HG03060 (cell line): ENCODE measurements at regions not wholly inside any gene's neighbourhood (a gene's known extent, or its start where the extent isn't known, plus 50 kb on each side); places are given as distances from the start of the nearest gene placed in this dataset.

Experiments used
- ATAC-seq: cut with Tn5 transposase; IDR thresholded peaks from one replicate; pipeline ENCODE4 v1.9.1; 2021; ENCODE audit warnings: low read depth, moderate number of reproducible peaks; ENCODE audit not compliant: unreplicated experiment

DNA sequence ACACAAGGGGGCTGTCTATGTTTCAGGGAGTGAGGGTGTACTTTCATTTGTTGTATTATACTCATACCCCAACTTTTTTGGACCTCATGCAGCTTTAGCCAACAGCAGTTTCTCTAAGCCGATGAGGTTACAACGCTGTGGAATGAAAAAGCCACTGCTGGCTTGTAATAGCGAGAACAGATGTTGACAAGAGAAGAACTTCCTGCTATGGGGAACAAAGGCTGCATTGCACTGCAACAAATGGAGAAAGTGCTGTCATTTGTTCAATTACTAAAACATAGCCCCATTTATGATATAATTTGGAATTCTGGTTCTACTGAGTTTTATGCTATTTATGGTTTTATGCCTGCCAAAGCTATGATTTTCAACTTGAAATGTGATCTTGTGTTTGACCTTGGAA lies 104.2 kb upstream of the TMEM72 start:
- no peak for ATAC-seq

DNA sequence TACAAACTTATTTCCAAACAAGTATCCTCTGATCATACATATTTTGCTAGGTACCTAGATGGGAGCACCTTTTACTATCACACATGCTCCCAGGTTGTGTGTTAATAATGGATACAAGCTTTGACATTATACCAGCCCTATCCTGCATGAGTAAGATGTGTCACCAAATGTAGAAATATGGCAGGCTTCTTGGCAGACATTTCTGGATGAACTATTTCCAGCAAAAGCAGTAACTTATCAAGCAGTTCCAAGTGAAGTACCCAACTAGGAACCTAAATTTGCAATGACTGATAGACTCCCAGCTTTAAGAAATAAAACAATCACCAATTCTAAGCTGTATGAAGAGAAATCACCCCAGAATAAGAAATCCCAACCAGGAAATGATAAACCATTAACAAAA lies 103.7 kb upstream of the TMEM72 start:
- ATAC-seq = no peak

DNA sequence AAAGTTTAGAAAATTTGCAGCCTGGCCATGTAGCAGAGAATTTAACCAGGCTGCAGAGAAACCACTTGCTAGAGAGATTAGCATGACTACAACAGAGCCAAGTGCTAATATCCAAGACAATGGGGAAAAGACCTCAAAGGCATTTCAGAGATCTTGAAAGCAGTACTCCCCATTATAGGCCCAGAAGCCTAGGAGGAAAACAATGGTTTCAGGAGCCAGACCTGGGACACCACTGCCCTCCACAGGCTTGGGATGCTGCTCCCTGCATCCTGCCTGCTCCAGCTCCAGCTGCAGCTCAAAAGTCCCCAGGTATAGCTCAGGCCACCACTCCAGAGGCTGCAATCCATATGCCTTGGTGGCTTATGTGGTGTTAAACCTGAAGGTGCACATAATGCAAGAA lies 101.5 kb upstream of the TMEM72 start:
- ATAC-seq = no peak

DNA sequence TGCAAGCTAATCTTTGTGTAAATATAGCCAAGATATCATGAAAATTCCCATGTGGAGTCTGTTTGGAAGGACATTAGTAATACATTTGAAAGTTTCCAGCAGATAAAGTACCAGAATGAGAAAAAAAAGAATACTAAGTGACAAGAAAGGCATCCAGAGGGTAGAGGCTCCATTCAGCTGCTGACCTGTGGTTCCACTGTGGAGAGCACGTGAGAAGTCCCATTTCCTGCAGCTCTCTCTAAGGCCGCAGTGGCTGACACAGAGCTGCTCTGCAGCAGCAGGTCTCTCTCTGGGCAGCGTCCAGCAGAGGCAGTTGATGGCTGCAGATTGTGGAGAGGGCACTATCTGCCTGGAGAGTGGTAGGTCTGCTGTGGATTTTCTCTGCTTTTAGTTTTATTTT lies 100.1 kb upstream of the TMEM72 start:
- ATAC-seq = no peak

DNA sequence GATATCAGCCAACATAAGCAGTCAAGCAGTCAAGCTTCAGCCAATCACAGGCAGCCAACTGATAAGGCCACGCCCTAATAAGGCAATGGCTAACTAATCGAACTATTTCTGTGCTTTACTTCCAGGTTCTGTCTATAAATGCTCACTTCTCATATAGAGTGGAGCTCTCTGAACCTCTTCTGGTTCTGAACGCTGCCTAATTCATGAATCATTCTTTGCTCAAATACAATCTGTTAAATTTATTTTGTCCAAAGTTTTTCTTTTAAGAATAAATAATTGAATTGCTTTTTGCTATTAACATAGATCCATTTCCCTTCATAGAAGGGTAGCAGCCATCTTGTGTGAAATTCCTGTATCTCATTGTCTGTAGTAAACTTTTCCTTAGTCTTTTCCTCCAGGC lies 97.9 kb upstream of the TMEM72 start:
- no peak for ATAC-seq

DNA sequence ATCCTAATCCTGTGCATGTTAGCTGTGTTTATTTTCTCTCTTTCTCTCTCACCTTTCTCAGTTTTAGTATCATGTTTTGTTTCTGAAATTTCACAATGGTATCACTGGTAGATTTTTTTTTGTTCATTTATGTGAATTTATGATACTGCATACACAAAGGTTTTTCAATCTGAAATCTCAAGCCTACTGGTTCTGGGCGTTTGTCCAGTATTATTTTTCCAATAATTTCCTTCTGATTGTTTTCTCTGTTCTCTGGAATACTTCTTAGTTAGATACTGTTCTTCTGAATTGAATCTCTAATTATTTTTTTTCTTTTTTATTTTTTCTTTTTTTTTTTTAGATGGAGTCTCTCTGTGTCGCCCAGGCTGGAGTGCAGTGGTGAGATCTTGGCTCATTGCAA lies 96.2 kb upstream of the TMEM72 start:
- ATAC-seq = no peak

DNA sequence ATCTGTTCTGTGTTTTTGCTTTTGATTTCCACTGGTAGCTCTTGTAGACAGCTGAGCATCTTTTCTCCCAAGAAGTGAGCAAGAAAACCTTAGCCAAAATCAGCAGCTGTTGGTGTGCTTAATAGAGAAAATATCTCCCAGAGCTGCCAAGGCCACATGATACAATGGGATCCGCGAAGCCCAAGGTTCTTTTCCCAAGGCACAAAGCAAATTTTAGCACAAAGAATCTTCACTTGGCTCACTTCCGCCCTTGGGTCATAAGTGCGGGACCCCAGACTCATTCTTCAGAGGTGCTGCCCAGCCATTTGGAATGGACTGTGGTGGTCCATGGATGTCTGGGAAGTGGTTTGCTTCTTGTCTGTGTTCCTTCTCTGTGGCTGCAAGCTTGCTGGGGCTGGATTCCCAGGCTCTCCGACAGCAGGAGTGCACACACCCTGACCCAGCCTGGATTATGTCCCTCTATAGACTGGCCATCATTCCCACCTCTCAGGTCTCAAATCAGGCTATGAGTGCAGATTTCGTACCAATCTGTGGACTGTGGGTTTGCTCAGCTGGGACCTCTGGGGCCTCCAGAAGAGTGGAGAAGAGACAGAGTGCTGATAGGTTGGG lies 93.0 kb upstream of the TMEM72 start:
- ATAC-seq = no peak

DNA sequence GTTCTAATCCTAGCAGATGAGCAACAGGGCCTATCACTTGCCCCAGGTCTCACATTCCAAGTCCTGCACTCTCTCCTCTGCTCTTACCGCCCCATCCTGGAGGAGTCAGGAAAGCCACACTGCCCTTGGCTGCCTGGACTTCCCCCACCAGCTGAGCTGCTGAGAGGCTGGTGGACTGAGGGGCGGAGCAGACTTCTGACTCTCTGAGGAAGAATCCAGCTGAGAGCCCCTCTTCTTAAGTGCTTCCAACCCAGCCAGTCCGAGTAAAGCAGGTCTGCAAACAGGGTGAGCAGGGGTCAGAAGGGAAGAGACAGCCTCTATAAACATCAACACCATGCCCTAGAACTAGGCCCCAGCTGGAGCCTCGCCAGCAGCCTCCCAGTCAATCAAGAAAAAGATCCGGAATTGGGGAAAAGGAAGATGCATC lies 92.4 kb upstream of the TMEM72 start:
- no peak for ATAC-seq

DNA sequence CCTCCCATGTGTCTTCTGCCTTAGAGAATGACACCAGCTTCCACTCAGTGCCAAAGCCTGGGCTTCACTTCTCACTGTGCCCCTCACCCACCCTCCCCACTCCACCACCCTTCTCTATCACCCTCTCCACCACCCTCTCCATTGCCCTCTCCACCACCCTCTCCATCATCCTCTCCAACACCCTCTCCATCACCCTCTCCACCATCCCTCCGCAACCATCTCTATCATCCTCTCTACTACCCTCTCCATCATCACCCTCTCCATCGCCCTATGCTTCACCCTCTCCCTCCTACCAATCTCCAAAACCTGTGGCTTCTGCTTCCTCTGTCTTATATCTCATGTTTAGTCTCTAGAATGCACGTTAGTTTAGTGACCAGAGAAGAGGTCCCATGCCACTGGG lies 91.0 kb upstream of the TMEM72 start:
- ATAC-seq = no peak

DNA sequence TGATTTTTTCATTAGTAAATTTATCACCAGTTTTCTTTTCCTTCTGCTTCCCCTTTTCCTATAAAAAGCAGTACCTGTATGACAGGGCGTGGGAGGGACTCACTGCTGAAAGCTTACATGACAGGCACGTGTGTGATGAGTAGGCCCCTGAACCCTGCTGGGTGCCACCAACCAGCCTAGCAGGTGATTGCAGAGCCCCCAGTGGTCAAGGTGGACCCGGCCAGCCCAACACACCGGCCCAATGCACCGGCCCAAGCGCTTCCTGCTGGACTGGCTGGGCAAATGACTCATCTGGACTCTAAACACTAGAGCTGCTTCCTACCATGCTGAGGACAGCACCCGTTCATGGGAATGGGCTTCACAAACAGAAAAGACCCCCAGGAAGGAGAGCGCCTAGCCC lies 89.8 kb upstream of the TMEM72 start:
- no peak for ATAC-seq

DNA sequence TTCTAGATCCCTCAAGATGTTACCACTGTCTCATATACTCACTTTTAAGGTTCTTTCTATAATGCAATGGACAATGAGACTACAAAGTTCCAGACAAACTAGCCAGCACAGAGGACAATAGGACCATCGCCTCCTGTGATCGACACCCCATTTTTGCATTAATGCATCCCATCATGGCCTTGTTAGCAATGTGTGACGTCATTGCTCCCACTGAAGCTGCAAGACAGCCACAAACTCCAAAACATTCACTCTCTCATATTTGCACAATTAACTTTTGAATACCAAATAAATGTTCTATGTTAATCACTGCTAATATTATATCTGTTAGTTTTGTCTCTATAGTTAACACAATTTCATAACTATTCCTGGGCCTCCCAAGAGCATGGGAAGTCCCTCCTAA lies 88.8 kb upstream of the TMEM72 start:
- no peak for ATAC-seq

DNA sequence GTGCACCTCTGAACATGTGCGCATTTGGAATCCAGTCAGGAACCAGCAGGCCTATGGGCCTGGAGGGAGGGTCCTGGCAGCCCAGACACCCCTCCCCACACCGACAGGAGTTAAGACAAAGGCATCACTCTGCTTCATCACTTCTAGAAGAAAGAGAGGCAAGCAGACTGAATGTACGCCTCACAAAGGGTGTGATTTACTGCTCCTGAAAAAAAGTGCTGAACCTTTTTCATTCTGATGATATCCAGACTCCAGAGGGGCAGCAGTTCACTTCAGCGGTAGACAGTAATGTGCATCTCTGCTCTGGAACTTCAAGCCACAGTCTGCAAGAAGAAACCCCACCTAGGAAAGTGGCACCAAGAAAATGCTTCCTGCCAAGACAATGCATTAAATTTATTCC lies 88.2 kb upstream of the TMEM72 start:
- no peak for ATAC-seq

DNA sequence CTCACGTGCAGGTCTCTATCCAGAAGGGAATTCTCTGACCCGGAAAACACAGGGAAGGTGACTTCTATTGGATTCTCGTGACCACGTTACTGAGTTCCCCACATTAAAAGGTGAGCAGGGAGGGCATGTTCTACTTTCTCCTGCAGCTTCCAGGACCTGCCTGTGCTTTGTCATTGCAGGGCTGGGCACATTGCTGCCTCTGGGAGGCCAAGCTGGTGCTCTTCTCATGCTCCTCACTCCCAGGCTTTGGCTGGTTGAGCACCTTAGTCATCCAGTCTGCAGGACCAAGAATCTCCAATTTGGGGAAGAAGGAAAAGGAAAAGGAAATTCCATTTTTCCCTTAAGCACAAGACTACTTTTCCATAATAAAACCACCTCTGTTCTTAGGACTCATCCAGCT lies 86.5 kb upstream of the TMEM72 start:
- ATAC-seq = no peak

DNA sequence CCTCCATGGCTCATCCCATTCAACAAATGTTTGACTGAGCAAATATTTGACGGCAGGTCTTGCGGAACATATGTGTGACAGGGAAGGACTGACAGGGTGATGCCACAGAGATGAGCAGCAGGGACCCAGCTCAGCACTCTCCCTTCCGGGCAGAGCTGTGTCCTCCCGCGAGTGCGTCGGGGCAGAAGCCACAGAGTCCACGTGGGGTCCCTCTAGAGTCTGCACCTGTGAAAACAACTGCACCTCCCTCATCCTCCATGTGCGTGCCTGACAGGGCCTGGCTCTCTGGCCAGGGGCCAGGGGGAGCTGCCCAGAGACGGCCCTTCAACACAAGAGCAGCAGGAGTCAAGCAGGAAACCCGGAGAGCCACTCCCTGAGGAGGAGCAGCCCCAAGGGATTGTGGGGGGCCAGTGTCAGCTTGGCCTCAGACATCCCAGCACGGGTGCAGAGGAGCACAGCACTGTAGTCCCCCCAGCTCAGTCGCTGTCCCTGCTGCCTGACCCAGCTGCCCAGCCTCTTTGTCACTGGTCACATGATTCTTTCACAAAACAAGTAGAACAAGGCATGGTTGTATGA lies 83.6 kb upstream of the TMEM72 start:
- no peak for ATAC-seq

DNA sequence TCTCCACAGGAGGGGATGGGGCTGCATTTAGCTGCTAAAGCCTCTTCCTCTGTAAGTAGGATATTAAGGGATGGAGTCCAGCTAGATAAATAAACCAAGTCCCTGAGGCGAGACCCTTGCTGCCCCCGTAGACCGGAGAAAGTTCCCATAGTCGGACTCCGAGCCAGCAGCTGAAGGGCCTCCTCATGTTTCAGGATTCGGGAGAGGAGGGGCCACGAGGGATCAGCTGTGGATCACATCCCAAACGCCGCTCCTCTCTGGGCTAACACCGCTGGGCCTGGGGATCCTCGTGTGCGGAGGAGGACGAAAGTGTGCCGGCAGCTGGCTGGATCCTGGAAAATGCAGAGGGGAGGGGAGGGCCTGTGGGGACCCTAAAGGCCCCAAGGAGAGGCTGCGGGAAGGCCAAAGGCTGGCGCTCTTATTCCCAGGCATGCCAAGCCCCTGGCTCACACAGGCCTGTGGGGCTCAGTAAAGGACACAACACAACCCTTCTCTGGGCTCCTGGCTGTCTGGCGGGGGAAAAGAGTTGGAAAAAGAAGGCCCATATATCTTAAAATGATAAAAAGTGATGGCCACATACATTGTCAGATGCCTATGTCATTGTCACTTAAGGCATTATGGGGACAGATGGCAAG lies 82.5 kb upstream of the TMEM72 start:
- ATAC-seq = no peak

DNA sequence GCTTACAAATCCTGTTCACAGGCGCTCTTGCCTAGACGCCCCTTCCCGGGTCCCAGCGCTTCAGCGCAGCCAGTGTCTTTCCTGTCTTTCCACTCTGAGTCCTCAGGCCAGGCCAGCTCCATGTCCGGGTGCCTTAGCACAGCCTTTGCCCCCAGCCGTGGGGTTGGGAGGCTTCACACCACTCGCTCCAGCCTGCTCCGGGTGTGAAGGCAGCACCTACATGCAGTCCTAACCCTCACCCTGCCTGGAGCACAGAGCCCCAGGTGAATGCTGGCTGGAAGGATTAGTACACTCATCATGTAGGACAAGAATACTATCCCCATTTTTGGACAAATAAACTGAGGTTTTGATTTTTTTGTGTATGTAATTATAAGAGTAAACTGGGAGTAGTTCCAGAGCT lies 81.7 kb upstream of the TMEM72 start:
- ATAC-seq = no peak

DNA sequence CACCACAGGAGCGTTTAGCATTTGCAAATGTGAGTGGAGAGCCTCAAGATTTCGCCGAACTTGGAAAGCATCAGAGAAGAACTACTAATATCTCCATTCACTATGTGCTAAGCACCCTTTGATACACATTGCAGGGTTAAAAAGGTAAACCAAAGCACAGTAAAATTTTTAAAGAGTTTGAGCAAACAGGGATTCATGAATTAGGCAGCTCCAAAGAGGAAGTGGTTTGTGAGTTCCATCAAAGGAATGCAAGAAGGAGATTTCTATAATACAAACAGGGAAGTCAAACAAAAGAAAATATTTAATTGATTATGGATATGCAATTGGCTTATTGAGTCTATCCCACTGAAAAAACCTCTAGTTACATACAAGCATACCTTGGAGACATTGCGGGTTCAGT lies 81.1 kb upstream of the TMEM72 start:
- ATAC-seq = no peak

DNA sequence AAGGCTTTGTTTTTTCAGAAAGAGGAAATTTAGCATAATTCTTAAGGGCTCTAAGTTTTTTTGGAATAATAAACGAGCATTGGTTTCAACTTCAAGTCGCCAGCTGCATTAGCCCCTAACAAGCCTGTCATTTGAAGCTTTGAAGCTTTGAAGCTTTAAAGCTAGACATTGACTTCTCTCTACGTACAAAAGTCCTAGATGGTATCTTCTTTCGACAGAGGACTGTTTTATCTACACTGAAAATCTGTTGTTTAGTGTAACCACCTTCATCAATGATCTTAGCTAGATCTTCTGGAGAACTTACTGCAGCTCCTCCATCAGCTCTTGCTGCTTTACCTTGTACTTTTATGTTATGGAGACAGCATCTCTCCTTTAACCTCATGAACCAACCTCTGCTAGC lies 79.6 kb upstream of the TMEM72 start:
- no peak for ATAC-seq

DNA sequence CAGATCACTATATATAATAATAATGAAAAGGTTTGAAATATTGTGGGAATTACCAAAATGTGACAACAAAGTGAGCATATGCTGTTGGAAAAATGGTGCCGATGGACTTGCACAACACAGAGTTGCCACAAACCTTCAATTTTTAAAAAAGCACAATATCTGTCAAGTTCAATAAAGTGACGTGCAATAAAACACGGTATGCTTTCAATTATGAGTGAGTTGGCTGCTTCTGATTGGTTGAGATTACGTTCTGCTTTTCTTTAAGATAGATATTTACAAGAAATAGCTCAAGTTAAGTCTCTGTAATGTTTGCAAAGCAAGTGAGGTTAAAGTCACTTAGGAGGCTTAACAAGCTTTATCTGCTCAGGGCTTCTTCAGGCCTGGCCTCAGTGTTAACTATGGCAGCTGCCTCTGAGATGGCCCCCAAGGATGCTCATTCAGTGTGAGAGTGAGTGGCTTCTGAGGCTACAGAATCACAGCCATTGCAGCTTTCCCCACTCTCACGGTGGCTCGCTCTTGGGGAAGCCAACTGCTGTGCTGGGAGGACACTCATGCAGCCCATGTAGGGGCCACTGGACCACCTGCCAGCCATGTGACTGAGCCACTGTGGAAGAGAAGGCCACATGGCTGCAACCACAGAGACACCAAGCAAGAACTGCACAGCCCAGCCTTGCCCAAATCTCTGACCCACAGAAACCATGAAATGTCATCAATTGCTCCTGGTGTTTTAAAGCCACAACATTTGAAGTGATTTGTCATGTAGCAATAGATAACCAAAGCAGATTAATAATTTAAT lies 78.3 kb upstream of the TMEM72 start:
- ATAC-seq = no peak

DNA sequence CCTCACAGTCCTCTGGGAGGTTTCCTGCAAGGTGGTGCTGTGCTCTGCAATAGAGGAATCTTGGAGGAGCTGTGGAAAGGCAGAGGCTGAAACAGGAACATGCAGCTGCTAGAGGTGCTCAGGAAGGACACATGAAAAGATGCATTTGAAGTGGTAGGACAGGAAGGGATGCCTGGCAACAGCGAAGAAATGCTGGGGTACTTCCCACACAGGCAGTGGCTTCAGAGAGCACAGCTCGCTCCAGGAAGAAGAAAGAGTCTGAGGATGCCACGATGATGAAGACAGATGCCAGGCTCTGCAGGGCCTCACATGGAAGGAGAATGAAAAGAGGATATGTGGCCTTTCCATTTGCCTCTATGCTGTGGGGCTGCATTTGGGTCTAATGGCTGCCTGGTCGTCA lies 77.0 kb upstream of the TMEM72 start:
- no peak for ATAC-seq

DNA sequence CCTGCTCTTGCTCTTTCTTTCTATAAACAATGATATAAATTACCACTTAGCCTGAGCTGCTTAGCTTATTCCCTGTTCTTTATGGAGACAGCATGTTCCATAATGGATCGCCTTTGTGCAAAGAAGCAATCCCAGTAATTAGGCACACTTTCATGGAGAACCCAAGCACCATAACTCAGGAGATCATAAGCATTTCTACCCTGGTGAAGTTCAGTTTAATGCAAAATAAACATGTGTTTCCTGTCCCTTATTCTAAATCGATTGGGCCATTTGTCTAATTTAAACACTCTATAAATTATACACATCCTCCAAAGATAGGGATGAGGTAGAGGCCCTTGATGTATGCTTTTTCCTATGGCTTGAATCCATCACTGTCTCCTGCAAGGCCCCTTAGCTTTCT lies 75.8 kb upstream of the TMEM72 start:
- no peak for ATAC-seq

DNA sequence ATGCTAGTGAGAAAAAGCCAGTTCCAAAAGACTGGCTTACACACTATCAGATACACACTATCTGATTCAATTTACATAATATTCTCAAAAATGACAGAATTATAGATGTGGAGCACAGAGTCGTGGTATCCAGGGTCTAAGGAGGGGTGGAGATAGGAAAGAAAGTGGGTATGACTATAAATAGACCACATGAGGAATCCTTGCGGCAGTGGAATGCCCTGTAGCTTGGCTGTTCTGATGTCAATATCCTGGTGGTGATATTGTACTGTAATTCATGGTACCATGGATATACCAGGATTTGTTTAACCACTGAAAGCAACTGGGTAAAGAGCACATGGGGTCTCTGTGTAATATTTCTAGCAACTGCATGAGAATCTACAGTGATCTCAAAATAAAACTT lies 67.7 kb upstream of the TMEM72 start:
- ATAC-seq = no peak
